HG02678 (cell line): ENCODE measurements at regions not wholly inside any gene's neighbourhood (a gene's known extent, or its start where the extent isn't known, plus 50 kb on each side); places are given as distances from the start of the nearest gene placed in this dataset.
A peak's percentile ranks its signal among the peaks of the same experiment; 100 is the strongest.
"Not testable (repeated sequence)": the region's sequence is repeated elsewhere in the genome, so short reads cannot be mapped to it uniquely, and the experiment has no call there.

Experiments used
- ATAC-seq: cut with Tn5 transposase; IDR thresholded peaks from one replicate; pipeline ENCODE4 v1.9.1; 2021; ENCODE audit warnings: mild to moderate bottlenecking, moderate library complexity; ENCODE audit not compliant: unreplicated experiment

- no peak for ATAC-seq
These were observed 83.3 kb upstream of the PDZD8 start for GRCh38 chr10:117458571-117458970.

GRCh38 chr10:117457932-117458331 lies 82.7 kb upstream of the PDZD8 start:
- ATAC-seq: no peak

- no peak for ATAC-seq
These were observed 82.0 kb upstream of the PDZD8 start for GRCh38 chr10:117457071-117457810.

GRCh38 chr10:117455346-117455745 lies 80.1 kb upstream of the PDZD8 start:
- no peak for ATAC-seq

GRCh38 chr10:117454502-117454901 lies 79.3 kb upstream of the PDZD8 start:
- no peak for ATAC-seq

- ATAC-seq: not testable (repeated sequence)
These were observed 78.2 kb upstream of the PDZD8 start for GRCh38 chr10:117453484-117453883.

- no peak for ATAC-seq
These were observed 75.7 kb upstream of the PDZD8 start for GRCh38 chr10:117450940-117451339.

GRCh38 chr10:117449636-117450035 lies 74.4 kb upstream of the PDZD8 start:
- ATAC-seq: no peak

- ATAC-seq: no peak
These were observed 73.6 kb upstream of the PDZD8 start for GRCh38 chr10:117448802-117449201.

- no peak for ATAC-seq
These were observed 70.8 kb upstream of the PDZD8 start for GRCh38 chr10:117445992-117446391.

GRCh38 chr10:117444497-117445040 lies 69.3 kb upstream of the PDZD8 start:
- no peak for ATAC-seq

- no peak for ATAC-seq
These were observed 68.4 kb upstream of the PDZD8 start for GRCh38 chr10:117443686-117444041.

GRCh38 chr10:117442944-117443685 lies 67.9 kb upstream of the PDZD8 start:
- peak; percentile 86 for ATAC-seq

GRCh38 chr10:117442521-117442920 lies 67.3 kb upstream of the PDZD8 start:
- ATAC-seq: no peak

GRCh38 chr10:117441812-117442443 lies 66.7 kb upstream of the PDZD8 start:
- ATAC-seq: peak; percentile 61

- no peak for ATAC-seq
These were observed 66.1 kb upstream of the PDZD8 start for GRCh38 chr10:117441361-117441760.

- no peak for ATAC-seq
These were observed 64.1 kb upstream of the PDZD8 start for GRCh38 chr10:117439243-117439912.

GRCh38 chr10:117432866-117433265 lies 57.6 kb upstream of the PDZD8 start:
- ATAC-seq: peak; percentile 43

GRCh38 chr10:117431160-117431559 lies 55.9 kb upstream of the PDZD8 start:
- ATAC-seq: no peak

- ATAC-seq: not testable (repeated sequence)
These were observed 55.3 kb upstream of the PDZD8 start for GRCh38 chr10:117430535-117430934.

GRCh38 chr10:117429643-117430265 lies 54.5 kb upstream of the PDZD8 start:
- ATAC-seq: no peak
